Retina (tissue), 1 donor: ENCODE measurements at regions not wholly inside any gene's neighbourhood (a gene's known extent, or its start where the extent isn't known, plus 50 kb on each side); places are given as distances from the start of the nearest gene placed in this dataset.
"Not testable (repeated sequence)": the region's sequence is repeated elsewhere in the genome, so short reads cannot be mapped to it uniquely, and the experiment has no call there.

Experiments used
- DNase-seq: peaks from one replicate; pipeline ENCODE4 v3.0.0-alpha.2; 2016

- DNase-seq: no peak
Observed at GRCh38 chr14:23862513-23862912, 91.1 kb upstream of the DHRS4 start.

GRCh38 chr14:23863836-23864235, 89.7 kb upstream of the DHRS4 start:
- no peak for DNase-seq

GRCh38 chr14:23864259-23864658, 89.3 kb upstream of the DHRS4 start:
- DNase-seq: peak; percentile 7

- peak; percentile 23 for DNase-seq
Observed at GRCh38 chr14:23864861-23865260, 88.7 kb upstream of the DHRS4 start.

GRCh38 chr14:23865502-23865901, 88.1 kb upstream of the DHRS4 start:
- no peak for DNase-seq

- DNase-seq: no peak
Observed at GRCh38 chr14:23866269-23866668, 87.3 kb upstream of the DHRS4 start.

- DNase-seq: no peak
Observed at GRCh38 chr14:23869078-23869719, 84.4 kb upstream of the DHRS4 start.

- DNase-seq: no peak
Observed at GRCh38 chr14:23876160-23876750, 77.3 kb upstream of the DHRS4 start.

GRCh38 chr14:23877111-23877510, 76.5 kb upstream of the DHRS4 start:
- no peak for DNase-seq

GRCh38 chr14:23877538-23878180, 75.9 kb upstream of the DHRS4 start:
- DNase-seq: no peak

- DNase-seq: no peak
Observed at GRCh38 chr14:23881282-23881681, 72.3 kb upstream of the DHRS4 start.

GRCh38 chr14:23883684-23884540, 69.7 kb upstream of the DHRS4 start:
- no peak for DNase-seq

GRCh38 chr14:23884541-23884904, 69.0 kb upstream of the DHRS4 start:
- no peak for DNase-seq

- no peak for DNase-seq
Observed at GRCh38 chr14:23887536-23887935, 66.0 kb upstream of the DHRS4 start.

GRCh38 chr14:23891717-23892116, 61.9 kb upstream of the DHRS4 start:
- not testable (repeated sequence) for DNase-seq

- DNase-seq: not testable (repeated sequence)
Observed at GRCh38 chr14:23892289-23892688, 61.3 kb upstream of the DHRS4 start.

GRCh38 chr14:23894362-23895052, 59.1 kb upstream of the DHRS4 start:
- DNase-seq: no peak

- no peak for DNase-seq
Observed at GRCh38 chr14:23895053-23895419, 58.5 kb upstream of the DHRS4 start.

GRCh38 chr14:23895480-23895879, 58.1 kb upstream of the DHRS4 start:
- no peak for DNase-seq

GRCh38 chr14:23896609-23897153, 56.9 kb upstream of the DHRS4 start:
- DNase-seq: no peak

- DNase-seq: not testable (repeated sequence)
Observed at GRCh38 chr14:23897291-23897690, 56.3 kb upstream of the DHRS4 start.

GRCh38 chr14:23898359-23898758, 55.2 kb upstream of the DHRS4 start:
- not testable (repeated sequence) for DNase-seq

GRCh38 chr14:23899788-23900187, 53.8 kb upstream of the DHRS4 start:
- no peak for DNase-seq
